Erythroblast (primary cell): ENCODE measurements at regions not wholly inside any gene's neighbourhood (a gene's known extent, or its start where the extent isn't known, plus 50 kb on each side); places are given as distances from the start of the nearest gene placed in this dataset.

Experiments used
- GATA1 ChIP-seq: IDR thresholded peaks from 2 replicates; pipeline ENCODE4 v1.6.1; 2011; ENCODE audit warnings: low read depth, mild to moderate bottlenecking, control low read depth, low read length, moderate library complexity
- POLR2A ChIP-seq: IDR thresholded peaks from 2 replicates; pipeline ENCODE4 v1.6.1; 2011; ENCODE audit warnings: mild to moderate bottlenecking, low read length

- no peak for TF ChIP-seq POLR2A
- no peak for TF ChIP-seq GATA1
These were observed 676.2 kb downstream of the BRD1 start for GRCh38 chr22:49151256-49152126.
